Fibroblast of gingiva (primary cell): ENCODE measurements at regions not wholly inside any gene's neighbourhood (a gene's known extent, or its start where the extent isn't known, plus 50 kb on each side); places are given as distances from the start of the nearest gene placed in this dataset.

ENCODE experiments used
- DNase-seq: peaks from one replicate; pipeline ENCODE4 v3.0.0-alpha.2; 2011; ENCODE audit warnings: low read depth

DNA sequence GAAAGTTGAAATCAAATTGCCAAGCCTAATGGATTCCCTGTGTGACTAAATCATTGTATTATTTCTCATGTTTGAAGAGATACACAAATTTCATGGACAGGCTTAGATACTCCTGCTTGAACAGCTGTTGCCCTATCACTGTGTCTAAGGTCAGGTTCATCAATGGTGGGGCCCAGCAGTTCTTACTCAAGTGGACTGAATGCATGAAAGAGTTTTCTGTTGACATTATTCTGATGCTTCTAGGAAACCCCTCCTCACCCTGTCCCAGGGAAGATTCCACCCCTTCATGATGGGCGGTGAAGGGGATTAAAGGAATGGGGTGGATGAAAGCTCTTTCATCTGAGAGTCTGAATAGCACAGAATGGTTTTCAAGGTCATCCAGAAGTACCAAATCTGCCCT lies 148.8 kb downstream of the INO80D start:
- no peak for DNase-seq

DNA sequence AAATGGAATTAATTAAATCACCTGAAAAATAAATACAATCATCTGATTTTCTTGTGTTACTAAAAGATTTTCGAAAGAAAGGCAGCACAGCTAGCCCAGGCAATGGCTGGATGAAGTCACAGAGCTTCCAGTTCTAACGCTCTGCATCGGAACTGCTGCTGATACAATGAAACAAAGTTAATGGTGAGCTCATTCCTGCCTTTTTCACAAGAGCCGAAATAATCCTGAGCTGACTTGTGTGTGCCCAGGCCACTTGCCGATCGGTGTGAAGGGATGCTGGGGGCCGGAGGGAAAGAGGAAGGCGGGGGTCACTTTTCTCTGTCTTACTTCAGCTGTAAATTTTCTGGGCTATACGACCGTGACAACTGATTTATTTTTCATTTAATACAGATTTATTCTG lies 149.5 kb downstream of the INO80D start:
- DNase-seq: no peak

DNA sequence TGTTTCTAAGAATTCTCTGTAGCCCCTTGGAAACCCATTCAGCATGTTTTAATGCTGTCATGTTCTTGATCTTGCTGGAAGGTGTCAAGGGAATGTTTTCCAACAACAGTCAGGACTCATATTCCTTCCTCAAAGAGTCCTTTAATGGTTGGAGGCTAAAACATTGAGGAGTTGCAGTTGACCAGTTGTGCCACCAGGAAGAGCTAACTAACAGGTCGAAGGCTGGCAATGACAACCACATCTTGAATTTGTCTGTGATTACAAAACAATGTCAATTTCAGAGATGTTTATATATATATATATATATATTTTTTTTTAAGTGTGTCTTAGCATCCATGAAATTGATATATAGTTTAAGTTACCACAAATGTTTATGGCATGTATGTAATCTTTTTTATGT lies 151.5 kb downstream of the INO80D start:
- no peak for DNase-seq

DNA sequence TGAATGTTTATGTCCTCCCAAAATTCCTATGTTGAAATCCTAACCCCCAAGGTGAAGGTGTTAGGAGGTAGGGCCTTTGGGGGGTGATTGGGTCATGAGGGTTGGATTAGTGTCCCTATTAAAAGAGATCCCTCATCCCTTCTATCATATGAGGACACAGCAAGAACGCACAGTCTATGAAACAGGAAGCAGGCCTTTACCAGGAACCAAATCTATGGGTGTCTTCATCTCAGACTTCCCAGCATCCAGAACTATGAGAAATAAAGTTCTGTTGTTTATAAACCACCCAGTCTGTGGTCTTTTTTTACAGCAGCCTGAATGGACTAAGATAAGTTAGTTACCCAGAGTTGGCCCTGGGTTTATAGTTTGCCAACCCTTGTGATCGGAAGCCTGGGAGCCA lies 153.1 kb downstream of the INO80D start:
- DNase-seq: no peak

DNA sequence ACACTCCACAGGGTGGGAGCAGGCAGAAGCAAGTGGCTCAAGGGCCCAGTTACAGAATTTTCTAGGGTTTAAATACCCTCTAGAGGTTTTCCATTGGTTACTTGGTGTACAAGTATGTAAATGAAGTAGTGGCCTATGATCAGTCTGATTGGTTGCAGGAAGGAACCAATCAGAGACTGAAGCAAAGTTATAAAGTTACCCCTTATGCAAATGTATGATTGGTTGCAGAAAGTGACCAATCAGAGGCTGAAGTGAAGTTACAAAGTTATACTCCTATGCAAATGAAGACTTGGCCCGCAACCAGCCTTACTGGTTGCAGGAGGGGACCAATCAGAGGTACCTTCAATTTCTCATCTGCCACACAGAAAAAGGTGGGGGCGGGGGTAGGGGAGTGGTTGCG lies 154.6 kb downstream of the INO80D start:
- DNase-seq: peak; percentile 36

DNA sequence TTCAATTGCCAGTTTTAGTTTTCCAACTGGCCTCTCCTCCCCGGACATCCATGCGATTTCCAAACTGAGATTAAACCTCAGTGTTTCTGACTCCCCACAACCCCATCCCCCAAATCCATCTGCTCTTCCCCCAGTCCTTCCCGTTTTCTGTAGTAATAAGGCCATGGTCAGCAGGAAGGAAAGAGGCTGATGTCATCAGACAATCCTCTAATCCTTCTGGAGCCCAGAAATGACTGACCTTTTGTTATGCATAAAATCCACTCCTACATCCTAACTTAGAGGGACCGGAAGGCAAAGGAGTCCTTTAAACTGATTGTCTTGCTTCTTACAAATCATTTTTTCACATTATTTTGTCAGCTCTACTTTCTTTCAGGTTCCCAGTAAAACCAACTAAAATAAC lies 155.8 kb downstream of the INO80D start:
- no peak for DNase-seq

DNA sequence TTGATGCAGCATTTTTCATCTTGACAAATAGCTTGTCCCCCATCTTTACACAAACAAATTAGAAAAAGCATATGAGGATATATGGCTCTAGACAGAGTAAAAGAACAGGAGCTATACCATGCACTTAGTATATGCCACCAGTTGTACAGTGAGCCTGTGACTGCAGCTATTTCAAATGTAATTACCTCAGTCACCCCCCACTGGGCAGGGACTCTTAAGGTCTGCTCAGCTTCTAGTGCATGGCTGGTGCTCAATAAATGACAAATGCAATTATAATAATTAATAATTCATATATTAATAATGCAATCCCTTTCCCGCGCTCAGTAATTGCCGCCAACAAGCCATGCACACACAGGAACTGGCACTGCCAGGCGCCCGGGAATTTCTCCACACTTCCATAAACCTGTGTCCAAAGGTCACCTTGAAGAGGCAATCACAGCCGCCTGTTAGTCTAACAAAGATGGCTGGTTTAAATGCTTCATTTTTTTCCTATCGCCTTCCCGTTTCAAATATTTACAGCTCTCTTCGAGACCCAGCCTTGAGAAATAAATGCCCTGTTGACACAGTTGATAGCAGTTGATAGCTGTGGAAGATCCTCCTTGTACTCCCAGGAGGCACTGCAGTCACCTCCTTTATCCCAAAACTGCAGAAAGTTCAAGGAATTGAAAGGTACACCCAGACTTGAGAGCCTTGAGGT lies 156.6 kb downstream of the INO80D start:
- DNase-seq: no peak

DNA sequence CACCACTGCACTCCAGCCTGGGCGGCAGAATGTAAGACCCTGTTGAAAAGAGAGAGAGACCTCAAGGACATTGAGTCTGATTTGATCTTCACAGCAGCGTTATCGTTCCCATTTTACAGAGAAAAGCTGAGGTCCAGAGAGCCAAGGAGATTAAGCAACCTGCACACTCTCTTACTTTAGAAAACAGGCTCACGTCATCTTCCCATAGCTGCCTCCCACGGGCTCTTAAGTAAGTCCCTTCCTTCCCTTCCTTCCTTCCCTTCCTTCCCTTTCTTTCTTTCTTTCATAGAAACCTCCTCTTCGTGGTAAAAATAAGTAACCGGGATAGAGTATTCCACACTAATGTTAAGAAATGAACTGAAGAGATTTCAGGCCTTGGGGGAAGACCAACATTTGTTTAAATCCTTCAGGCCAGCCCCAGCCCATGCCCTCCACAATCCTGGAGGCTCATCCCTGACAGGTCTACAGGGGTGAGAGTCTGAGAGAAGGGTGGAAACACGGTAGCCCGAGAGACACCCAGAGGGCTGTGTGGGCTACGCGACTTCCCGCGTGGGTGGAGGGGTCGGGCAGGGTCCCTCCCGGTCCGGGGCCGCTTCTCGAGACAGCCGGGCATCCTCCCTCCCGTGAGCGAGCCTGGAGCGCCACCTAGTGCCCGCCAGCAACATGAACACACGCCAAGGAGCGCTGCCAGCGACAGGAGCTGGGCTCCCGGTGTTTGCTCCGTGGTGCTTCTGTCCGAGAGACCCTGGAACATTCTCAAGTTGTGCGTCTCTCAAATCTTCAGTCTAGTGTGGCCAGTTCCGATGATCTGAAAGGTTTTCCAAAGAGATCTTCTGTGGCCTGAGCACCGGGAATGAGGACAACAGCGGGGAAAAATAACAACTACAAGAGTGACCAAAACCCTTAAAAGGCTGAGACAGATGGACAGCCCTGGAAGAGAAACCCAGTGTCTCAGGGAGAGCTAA lies 160.3 kb downstream of the INO80D start:
- peak; percentile 52 for DNase-seq

DNA sequence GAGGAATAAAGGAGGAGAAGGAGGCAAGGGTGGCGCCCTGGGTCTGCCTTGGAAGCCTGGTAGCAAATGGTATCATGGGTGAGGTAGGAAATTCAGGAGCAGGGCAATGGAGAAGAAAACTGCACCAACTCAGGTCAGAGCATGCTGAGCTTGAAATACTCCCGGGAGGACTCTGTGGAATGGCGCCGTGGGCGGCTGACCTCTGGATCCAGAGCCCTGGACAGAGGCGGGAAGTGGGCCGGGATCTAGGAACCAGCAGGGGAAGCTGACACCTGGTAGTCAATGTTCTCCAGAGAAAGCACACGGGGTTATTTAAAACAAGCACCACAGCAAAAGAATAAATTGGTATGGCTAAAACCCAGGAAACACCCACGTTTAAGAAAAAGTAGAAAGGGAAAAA lies 161.3 kb downstream of the INO80D start:
- no peak for DNase-seq

DNA sequence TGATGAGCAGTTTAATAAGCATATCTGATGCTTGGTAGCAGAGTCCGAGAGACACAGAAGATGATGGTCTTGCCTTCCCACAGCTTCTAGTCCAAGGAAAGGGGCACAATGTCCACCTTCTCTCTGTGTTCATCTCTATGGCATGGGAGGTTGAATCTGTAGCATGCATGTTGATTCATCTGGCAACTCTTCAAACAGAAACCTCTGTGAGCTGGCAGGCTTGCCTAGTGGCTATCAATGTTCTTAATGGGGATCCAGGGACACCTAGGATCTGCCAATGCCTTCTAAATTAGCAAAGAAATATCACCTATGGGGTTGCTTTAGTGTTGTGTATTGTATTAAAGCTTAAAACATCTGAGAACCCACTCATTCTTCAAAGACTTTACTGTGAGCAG lies 170.8 kb downstream of the INO80D start:
- no peak for DNase-seq

DNA sequence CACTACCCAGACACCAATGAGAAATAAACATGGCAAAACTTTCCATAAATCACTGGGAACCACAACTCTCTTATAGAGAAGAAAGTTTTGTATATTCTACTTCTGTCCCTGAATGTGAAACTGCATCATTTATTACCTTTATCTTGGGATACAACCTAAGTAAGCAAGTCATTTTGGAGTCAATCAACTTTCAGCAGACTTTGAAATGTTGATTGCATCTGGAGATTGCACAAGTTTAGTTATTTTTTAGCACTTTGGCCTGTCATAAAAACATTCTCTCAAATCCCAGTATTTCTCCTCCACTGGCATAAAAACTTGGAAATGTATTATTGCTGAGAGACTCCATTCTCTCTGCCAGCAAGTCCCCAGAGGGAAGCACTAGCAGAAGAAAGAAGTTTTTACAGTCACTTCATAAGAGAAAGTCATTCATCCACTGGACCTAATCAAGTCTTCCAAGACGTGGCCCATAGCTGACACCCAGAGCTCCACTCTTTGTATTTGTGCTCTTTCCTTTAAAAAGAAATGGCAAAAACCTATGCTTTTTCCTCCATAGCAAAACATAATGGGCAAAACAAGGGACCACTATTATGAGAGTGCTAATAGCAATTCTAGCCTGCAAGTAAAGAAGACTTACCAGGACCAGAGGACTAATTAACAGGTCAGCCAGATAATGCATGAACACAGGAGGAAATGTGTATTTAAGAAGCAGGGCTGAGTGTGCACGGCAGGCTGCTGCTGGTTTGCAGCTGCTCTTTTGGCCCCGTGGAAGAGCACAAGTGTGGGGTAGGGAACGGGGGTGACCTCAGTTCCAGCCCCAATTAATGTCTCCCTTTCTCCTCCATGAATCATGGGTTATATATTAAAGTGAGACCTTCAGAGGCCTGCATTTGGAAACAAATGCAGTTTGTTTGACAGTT lies 171.5 kb downstream of the INO80D start:
- no peak for DNase-seq

DNA sequence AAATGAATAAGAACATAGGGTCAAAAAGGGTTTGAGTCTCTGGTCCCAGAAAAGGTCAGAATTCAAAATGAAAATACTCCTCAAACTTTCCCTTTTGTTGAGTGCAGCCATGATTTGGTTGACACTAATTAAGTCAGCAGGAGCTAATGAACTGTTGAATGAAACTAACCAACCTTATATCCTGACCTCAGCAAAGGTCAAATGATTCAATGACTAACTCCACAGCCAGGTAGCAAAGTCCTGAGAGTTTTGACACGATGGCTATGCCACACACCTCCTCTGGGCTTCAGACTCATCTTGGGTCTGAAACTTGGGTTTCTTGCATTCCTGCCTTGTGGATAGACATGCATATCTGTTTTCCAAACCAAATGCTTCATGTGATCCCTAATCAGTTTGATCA lies 172.3 kb downstream of the INO80D start:
- no peak for DNase-seq

DNA sequence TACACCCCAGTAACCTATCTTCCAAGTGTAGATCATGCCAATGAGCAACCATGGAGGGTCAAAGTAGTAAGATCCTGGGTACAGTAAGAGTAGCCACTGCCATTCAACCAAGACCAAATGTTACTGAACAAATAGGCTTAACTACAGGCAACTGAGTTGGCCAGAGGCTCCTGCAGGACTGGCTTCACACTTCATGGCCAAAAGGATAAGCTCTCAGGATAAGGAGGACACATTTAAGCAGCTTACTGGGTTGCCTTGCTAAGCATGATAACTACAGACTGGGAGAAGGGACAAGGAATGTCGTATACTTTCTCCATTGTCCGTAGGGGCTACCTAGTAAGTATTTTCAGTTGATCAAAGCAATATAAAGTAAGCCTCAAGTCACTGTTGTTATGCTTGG lies 174.7 kb downstream of the INO80D start:
- no peak for DNase-seq

DNA sequence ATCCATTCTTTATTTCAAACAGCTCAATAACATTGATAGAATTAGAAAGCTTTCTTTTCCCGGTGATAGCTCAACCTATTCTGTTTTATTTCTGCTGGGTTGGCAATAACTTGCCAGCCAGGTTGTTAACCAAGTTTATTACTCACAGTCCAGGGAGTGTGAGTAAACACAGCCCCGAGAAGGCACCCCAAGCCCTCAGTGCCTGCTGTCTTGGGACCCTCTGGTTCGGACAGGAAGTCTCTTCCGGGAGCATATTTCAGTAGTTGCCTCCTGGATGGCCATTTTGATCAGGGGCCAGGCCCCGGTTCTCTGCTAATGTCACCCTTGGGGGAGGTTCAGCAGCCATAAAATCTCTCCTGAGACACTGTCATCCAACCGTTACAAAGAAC lies 176.8 kb downstream of the INO80D start:
- no peak for DNase-seq

DNA sequence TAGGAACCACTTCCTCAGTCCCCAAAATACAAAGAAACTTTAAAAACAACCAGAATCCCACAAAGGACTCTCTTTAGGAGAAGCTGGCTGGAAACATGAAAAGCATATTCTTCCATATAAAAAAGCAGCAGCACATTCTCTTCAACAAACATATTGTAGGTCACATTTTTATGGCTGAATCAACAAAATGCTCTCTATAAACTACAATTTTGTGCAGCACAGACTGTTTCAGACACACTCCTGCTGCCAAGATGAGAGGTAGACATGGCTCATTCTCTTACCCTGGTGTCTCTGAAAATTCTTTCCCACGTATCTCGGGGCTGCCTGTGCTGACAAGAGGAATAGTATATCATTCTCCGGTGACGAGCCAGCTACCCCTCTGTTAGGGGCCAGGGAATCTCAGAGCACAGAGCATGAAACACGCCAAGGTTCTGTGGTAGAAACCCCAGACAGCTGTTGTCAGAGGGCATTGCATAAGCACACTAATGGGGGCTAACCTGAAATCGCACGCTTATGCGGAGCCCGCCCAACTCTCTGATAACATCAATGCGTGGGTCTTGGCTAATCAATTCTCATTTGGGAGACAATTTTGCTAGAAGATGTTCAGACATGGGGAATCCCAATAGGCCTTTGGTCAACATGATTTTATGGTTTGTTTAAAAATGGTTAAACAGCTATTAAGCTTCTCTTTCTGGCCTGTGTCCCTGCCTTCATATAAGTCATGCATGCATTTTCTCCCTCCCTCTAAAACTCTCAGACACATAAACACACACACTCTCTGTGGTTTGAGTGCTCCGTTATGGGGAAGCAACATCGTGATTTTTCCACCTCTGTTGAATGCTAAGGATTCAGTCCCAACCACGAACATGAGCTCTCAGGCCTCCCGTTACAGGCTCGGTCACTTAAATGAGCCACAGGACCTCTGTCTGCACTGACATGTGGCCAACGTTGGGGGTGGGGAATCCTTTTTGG lies 177.5 kb downstream of the INO80D start:
- DNase-seq: no peak

DNA sequence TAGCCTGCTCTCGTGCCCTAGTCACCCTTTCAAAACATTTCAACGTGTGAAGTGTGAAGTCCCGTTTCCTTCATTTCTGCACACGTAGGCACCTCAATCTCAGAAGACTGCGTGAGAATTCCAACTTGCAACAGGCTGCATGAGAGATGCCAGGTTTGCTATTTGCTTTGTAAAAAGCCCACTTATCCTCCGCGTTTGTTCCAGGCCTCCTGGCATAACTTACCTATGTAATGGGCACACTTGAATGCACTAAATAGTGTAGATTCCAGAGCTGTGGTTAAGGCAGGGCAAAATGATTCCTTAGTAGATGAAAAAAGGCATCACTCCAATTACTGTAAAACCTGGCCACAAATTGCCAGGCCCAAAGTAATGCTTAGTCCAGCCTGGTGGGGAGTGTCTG lies 179.6 kb downstream of the INO80D start:
- no peak for DNase-seq

DNA sequence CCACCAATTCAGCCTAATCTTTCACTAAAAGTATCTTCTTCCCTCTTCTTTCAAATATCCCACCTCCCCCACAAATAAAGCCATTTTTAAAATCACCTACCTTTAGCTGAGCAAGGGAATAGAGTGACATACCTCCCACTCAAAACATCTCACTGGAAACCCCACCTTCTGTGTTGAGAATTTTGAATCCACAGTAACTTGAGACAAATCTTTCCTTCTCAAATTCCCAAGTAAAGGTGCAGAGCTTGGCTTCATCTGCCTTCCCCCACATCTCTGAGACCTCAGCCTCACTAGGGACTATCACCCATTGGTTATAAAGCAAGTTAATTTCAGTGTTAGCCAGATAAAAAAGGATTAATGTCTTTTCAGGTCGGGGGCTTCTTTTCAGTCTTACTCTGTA lies 180.4 kb downstream of the INO80D start:
- DNase-seq: no peak

DNA sequence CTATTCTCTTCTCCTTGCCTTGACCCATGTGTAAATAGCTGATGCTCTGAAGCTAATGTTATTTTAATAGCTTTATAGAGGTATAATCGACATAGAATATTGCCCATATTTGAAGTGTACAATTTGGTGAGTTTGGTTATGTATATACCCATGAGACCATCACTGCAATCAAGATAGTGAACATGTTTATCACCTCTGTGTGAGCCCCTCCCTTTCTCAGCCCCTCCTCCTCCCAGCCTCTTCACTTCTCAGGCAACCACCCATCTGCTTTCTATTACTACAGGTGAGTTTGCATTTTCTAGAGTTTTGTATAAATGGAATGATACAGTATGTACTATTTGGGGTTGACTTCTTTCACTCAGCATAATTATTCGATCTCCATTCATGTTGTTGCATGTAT lies 181.1 kb downstream of the INO80D start:
- no peak for DNase-seq

DNA sequence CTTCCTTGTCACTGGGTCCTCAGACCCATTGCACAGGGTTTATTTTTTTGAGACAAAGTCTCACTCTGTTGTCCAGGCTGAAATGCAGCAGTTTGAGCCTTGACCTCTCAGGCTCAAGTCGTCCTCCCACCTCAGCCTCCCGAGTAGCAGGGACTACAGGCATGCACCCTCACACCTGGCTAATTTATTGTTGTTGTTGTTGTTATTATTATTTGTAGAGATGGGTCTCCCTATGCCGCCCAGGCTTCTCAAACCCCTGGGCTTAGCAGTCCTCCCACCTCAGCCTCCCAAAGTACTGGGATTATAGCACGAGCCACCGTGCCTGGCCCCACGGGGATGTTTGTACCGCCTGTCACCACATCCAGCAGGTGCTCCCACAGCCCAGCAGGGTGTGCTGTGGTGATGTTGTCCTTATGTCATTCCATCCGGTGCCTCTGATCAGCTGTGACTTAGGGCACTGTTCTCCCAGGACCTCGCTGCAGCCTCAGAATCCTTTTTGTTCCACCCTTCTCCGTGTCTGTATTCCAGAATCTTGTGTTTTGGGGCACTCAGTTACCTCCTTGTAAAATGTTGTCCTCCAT lies 182.3 kb downstream of the INO80D start:
- no peak for DNase-seq

DNA sequence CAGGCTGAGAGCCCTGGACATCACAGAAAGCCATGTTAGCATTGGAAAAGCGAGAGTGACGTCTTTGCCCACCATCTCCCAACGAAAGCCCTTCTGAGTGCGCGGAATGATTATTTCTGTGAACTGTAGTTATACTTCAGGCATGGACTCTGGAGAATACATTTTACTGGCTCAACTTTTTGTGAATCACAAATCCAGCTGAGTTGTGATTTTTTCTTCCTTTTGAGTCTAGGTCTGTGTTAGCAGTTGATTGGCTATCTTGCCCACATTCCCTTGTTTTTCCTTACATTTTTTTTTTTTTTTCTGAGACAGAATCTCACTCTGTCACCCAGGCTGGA lies 183.1 kb downstream of the INO80D start:
- no peak for DNase-seq
